Mesendoderm (in vitro differentiated cells): ENCODE measurements at regions not wholly inside any gene's neighbourhood (a gene's known extent, or its start where the extent isn't known, plus 50 kb on each side); places are given as distances from the start of the nearest gene placed in this dataset.

Experiments
- DNase-seq: peaks from one replicate; pipeline ENCODE4 v3.0.0; 2013
- H2AK5ac ChIP-seq: 2 replicates; pipeline ENCODE4 v1.6.1; 2013; ENCODE audit warnings: low read length, inconsistent platforms
- H2BK120ac ChIP-seq: 2 replicates; pipeline ENCODE4 v1.6.1; 2013; ENCODE audit warnings: low read depth, mild to moderate bottlenecking, low read length, moderate library complexity, mixed read lengths
- H2BK15ac ChIP-seq: replicated peaks from 2 replicates; pipeline ENCODE4 v1.6.1; 2013; ENCODE audit warnings: low read depth, mild to moderate bottlenecking, moderate library complexity
- H2BK5ac ChIP-seq: 2 replicates; pipeline ENCODE4 v1.6.1; 2013; ENCODE audit warnings: low read length, inconsistent platforms
- H3K18ac ChIP-seq: 2 replicates; pipeline ENCODE4 v1.6.1; 2013; ENCODE audit warnings: mild to moderate bottlenecking, low read length, mixed read lengths
- H3K23ac ChIP-seq: one replicate; pipeline ENCODE4 v1.6.1; 2013; ENCODE audit warnings: low read length
- H3K27ac ChIP-seq: 2 replicates; pipeline ENCODE4 v1.5.1; 2013; ENCODE audit warnings: low read depth, mild to moderate bottlenecking, inconsistent platforms, low read length, moderate library complexity
- H3K27me3 ChIP-seq: 2 replicates; pipeline ENCODE4 v1.6.1; 2013; ENCODE audit warnings: low read length, control low read depth, mild to moderate bottlenecking, inconsistent platforms; ENCODE audit not compliant: insufficient read depth, poor library complexity
- H3K36me3 ChIP-seq: 2 replicates; pipeline ENCODE4 v1.6.1; 2013; ENCODE audit warnings: low read length, inconsistent platforms; ENCODE audit not compliant: control insufficient read depth, insufficient read depth
- H3K4ac ChIP-seq: one replicate; pipeline ENCODE4 v1.6.1; 2013; ENCODE audit warnings: low read depth, mild to moderate bottlenecking, low read length, moderate library complexity
- H3K4me1 ChIP-seq: 2 replicates; pipeline ENCODE4 v1.6.1; 2013; ENCODE audit warnings: low read depth, low read length, inconsistent platforms; ENCODE audit not compliant: control insufficient read depth
- H3K4me2 ChIP-seq: 2 replicates; pipeline ENCODE4 v1.6.1; 2013; ENCODE audit warnings: low read length
- H3K4me3 ChIP-seq: 2 replicates; pipeline ENCODE4 v1.5.1; 2013; ENCODE audit warnings: mild to moderate bottlenecking, low read length
- H3K56ac ChIP-seq: one replicate; pipeline ENCODE4 v1.6.1; 2013; ENCODE audit warnings: low read length
- H3K79me1 ChIP-seq: 2 replicates; pipeline ENCODE4 v1.6.1; 2013; ENCODE audit warnings: low read length, inconsistent platforms
- H3K79me2 ChIP-seq: 2 replicates; pipeline ENCODE4 v1.6.1; 2013; ENCODE audit warnings: mild to moderate bottlenecking, low read length; ENCODE audit not compliant: control insufficient read depth, insufficient read depth
- H3K9ac ChIP-seq: 2 replicates; pipeline ENCODE4 v1.6.1; 2013; ENCODE audit warnings: low read length, inconsistent platforms
- H4K5ac ChIP-seq: one replicate; pipeline ENCODE4 v1.6.1; 2013; ENCODE audit warnings: low read length
- H4K8ac ChIP-seq: one replicate; pipeline ENCODE4 v1.6.1; 2013; ENCODE audit warnings: low read depth, mild to moderate bottlenecking, control low read depth, low read length, moderate library complexity
- WGBS: extraction: QIAGEN DNeasy Blood & Tissue Kit; methylation state at CpG from one replicate; pipeline ENCODE4 v1.1.7; 2013; ENCODE audit warnings: low lambda C conversion rate, missing lambda C conversion rate; ENCODE audit not compliant: insufficient coverage; ENCODE audit errors: extremely low coverage; 5-methylcytosine and 5-hydroxymethylcytosine counted together

GRCh38 chr7:46581268-46581667 is 660.2 kb upstream of the IGFBP3 start:
- Histone ChIP-seq H4K8ac (no peak overlapping the region), H2BK120ac (no peak overlapping the region), H3K79me1 (no peaks in the 10 kb centered on the region), H3K4me2 (no peak overlapping the region), H3K9ac (no peak overlapping the region), H3K79me2 (no peaks in the 10 kb centered on the region), H3K27me3 (no peaks in the 10 kb centered on the region), H3K4ac (no peak overlapping the region), H3K56ac (no peak overlapping the region), H2BK15ac (no peak overlapping the region), H3K4me3 (no peak overlapping the region), H3K23ac (no peak overlapping the region), H3K4me1 (no peaks in the 10 kb centered on the region), H4K5ac (no peak overlapping the region), H3K36me3 (no peaks in the 10 kb centered on the region), H2AK5ac (no peak overlapping the region), H3K18ac (no peak overlapping the region), H2BK5ac (no peak overlapping the region), H3K27ac (no peak overlapping the region)
- no peak for DNase-seq
- WGBS, result no CpG with 5 or more reads among the region's 3 CpGs

GRCh38 chr7:46580766-46581165 is 659.7 kb upstream of the IGFBP3 start:
- Histone ChIP-seq H3K36me3 (no peaks in the 10 kb centered on the region), H3K79me2 (no peaks in the 10 kb centered on the region), H2BK15ac (no peak overlapping the region), H2BK120ac (no peak overlapping the region), H3K9ac (no peak overlapping the region), H4K8ac (no peak overlapping the region), H3K4me3 (no peak overlapping the region), H3K27me3 (no peaks in the 10 kb centered on the region), H3K4me1 (no peaks in the 10 kb centered on the region), H3K4ac (no peak overlapping the region), H4K5ac (no peak overlapping the region), H3K18ac (no peak overlapping the region), H2AK5ac (no peak overlapping the region), H2BK5ac (no peak overlapping the region), H3K4me2 (no peak overlapping the region), H3K56ac (no peak overlapping the region), H3K27ac (no peak overlapping the region), H3K79me1 (no peaks in the 10 kb centered on the region), H3K23ac (no peak overlapping the region)
- no CpG with 5 or more reads among the region's 6 CpGs for WGBS
- DNase-seq, result no peak

GRCh38 chr7:46577394-46577793 is 656.3 kb upstream of the IGFBP3 start:
- H4K5ac ChIP-seq, result no peak overlapping the region
- H3K4ac ChIP-seq, result no peak overlapping the region
- H3K56ac ChIP-seq, result no peak overlapping the region
- no peak overlapping the region for H3K4me3 ChIP-seq
- no peak overlapping the region for H3K9ac ChIP-seq
- no peaks in the 10 kb centered on the region for H3K27me3 ChIP-seq
- H3K4me1 ChIP-seq, result no peaks in the 10 kb centered on the region
- no peak overlapping the region for H2BK5ac ChIP-seq
- H3K27ac ChIP-seq, result no peak overlapping the region
- H2BK15ac ChIP-seq, result no peak overlapping the region
- no peaks in the 10 kb centered on the region for H3K36me3 ChIP-seq
- H3K79me2 ChIP-seq, result no peaks in the 10 kb centered on the region
- H3K23ac ChIP-seq, result no peak overlapping the region
- H2BK120ac ChIP-seq, result no peak overlapping the region
- H2AK5ac ChIP-seq, result no peak overlapping the region
- no peak for DNase-seq
- no peak overlapping the region for H3K4me2 ChIP-seq
- no peak overlapping the region for H4K8ac ChIP-seq
- no peak overlapping the region for H3K18ac ChIP-seq
- no CpG with 5 or more reads among the region's 1 CpG for WGBS
- H3K79me1 ChIP-seq, result no peaks in the 10 kb centered on the region

GRCh38 chr7:46576950-46577349 is 655.9 kb upstream of the IGFBP3 start:
- Histone ChIP-seq H3K79me2 (no peaks in the 10 kb centered on the region), H2BK120ac (no peak overlapping the region), H3K4me2 (no peak overlapping the region), H4K5ac (no peak overlapping the region), H2BK15ac (no peak overlapping the region), H3K23ac (no peak overlapping the region), H3K36me3 (no peaks in the 10 kb centered on the region), H3K4me1 (no peaks in the 10 kb centered on the region), H3K27ac (no peak overlapping the region), H3K18ac (no peak overlapping the region), H3K79me1 (no peaks in the 10 kb centered on the region), H3K9ac (no peak overlapping the region), H3K4ac (no peak overlapping the region), H3K27me3 (no peaks in the 10 kb centered on the region), H2AK5ac (no peak overlapping the region), H3K56ac (no peak overlapping the region), H4K8ac (no peak overlapping the region), H3K4me3 (no peak overlapping the region), H2BK5ac (no peak overlapping the region)
- no peak for DNase-seq

- no peak overlapping the region for H3K18ac ChIP-seq
- no peak overlapping the region for H2AK5ac ChIP-seq
- no peaks in the 10 kb centered on the region for H3K27me3 ChIP-seq
- H3K56ac ChIP-seq, result no peak overlapping the region
- H3K4me1 ChIP-seq, result no peaks in the 10 kb centered on the region
- H3K9ac ChIP-seq, result no peak overlapping the region
- no peak overlapping the region for H3K27ac ChIP-seq
- no peaks in the 10 kb centered on the region for H3K79me2 ChIP-seq
- H3K4ac ChIP-seq, result no peak overlapping the region
- H4K8ac ChIP-seq, result no peak overlapping the region
- DNase-seq, result no peak
- H3K23ac ChIP-seq, result no peak overlapping the region
- H3K79me1 ChIP-seq, result no peaks in the 10 kb centered on the region
- H3K4me2 ChIP-seq, result no peak overlapping the region
- H2BK120ac ChIP-seq, result no peak overlapping the region
- no CpG with 5 or more reads among the region's 2 CpGs for WGBS
- no peak overlapping the region for H4K5ac ChIP-seq
- no peak overlapping the region for H2BK5ac ChIP-seq
- H3K36me3 ChIP-seq, result no peaks in the 10 kb centered on the region
- no peak overlapping the region for H2BK15ac ChIP-seq
- H3K4me3 ChIP-seq, result no peak overlapping the region
Observed at GRCh38 chr7:46572691-46573090, 651.6 kb upstream of the IGFBP3 start.

GRCh38 chr7:46571996-46572395 is 650.9 kb upstream of the IGFBP3 start:
- WGBS, result no CpG with 5 or more reads among the region's 5 CpGs
- Histone ChIP-seq H2BK5ac (no peak overlapping the region), H3K23ac (no peak overlapping the region)

More at GRCh38 chr7:46571996-46572395, 650.9 kb upstream of the IGFBP3 start:
- H3K79me2 ChIP-seq, result no peaks in the 10 kb centered on the region
- no peaks in the 10 kb centered on the region for H3K4me1 ChIP-seq
- H4K5ac ChIP-seq, result no peak overlapping the region
- no peak overlapping the region for H3K18ac ChIP-seq
- H3K27me3 ChIP-seq, result no peaks in the 10 kb centered on the region
- no peak overlapping the region for H3K4me2 ChIP-seq
- H2AK5ac ChIP-seq, result no peak overlapping the region
- H3K56ac ChIP-seq, result no peak overlapping the region
- H3K4ac ChIP-seq, result no peak overlapping the region
- H3K4me3 ChIP-seq, result no peak overlapping the region
- no peak for DNase-seq
- no peaks in the 10 kb centered on the region for H3K79me1 ChIP-seq
- no peak overlapping the region for H3K27ac ChIP-seq
- no peak overlapping the region for H4K8ac ChIP-seq
- H3K9ac ChIP-seq, result no peak overlapping the region
- no peak overlapping the region for H2BK15ac ChIP-seq
- H3K36me3 ChIP-seq, result no peaks in the 10 kb centered on the region
- no peak overlapping the region for H2BK120ac ChIP-seq
